ENCODE measurements at regions not wholly inside any gene's neighbourhood (a gene's known extent, or its start where the extent isn't known, plus 50 kb on each side); places are given as distances from the start of the nearest gene placed in this dataset.

DNA sequence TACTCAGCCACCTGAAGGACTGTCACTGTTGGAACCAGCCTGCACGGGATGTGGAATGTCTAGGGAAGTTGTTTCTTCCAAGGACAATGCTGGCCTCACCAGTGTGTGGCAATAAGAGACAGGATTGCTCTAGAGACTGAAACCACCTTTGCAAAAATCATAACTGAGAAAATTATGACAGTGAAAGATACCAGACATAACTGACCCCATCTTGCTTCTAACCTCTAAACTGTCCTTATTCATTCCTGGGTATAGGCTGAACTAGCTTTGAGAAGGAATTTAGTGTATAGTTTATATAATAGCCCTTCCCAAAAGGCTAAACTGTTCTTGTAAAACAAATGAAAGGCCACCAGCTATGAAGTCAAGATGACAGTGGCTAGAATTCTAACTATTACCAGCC lies 83.6 kb downstream of the IER5 start:
- TF ChIP-seq CTCF (IDR thresholded peaks at IDR 0.05; ENCODE audit: low read depth, low read length, missing control alignments) = no peak
- no peak for DNase-seq (ENCODE audit: low read depth)
- in situ Hi-C loops (cut with HindIII; ENCODE audit: low sequenced_read_pairs) = no loop called here
- no peak overlapping the region for H3K4me3 ChIP-seq (ENCODE audit: low read depth, low read length)

GRCh38 chr1:181173761-181174447 lies 85.4 kb downstream of the IER5 start:
- DNase-seq (ENCODE audit: low read depth) = no peak
- in situ Hi-C loops (cut with HindIII; ENCODE audit: low sequenced_read_pairs) = no loop called here
- no peak overlapping the region for H3K4me3 ChIP-seq (ENCODE audit: low read depth, low read length)
- TF ChIP-seq CTCF (IDR thresholded peaks at IDR 0.05; ENCODE audit: low read depth, low read length, missing control alignments) = no peak

GRCh38 chr1:181174861-181175260 lies 86.4 kb downstream of the IER5 start:
- H3K4me3 ChIP-seq (ENCODE audit: low read depth, low read length) = no peak overlapping the region
- in situ Hi-C loops (cut with HindIII; ENCODE audit: low sequenced_read_pairs) = no loop called here
- DNase-seq (ENCODE audit: low read depth) = no peak
- TF ChIP-seq CTCF (IDR thresholded peaks at IDR 0.05; ENCODE audit: low read depth, low read length, missing control alignments) = no peak

DNA sequence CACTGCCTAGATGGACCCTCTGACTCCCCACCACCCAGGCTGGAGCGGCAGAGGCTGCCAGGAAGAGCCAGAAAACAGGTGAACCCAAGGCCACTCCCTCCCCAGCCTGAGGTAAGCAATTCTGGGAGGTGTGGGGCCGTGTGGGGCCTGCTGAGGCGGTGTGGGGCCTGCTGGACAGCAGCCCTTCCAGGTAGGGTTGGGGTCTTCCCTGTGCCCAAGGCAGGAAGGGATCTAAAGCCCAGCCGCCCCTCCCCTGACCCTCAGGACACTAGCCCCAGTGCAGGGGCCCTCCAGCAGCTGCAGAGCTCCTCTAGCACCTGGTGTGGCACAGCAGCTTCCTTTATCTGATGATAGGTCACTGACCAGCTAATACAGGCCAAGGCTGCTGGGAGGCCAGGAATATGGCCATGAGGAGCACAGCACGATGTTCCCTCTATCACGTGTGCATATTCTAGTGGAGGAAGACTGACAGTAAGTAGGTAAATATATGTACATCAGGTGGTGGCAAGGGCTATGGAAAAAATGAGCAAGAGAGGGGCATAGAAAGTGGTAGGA lies 86.9 kb downstream of the IER5 start:
- in situ Hi-C loops (cut with HindIII; ENCODE audit: low sequenced_read_pairs) = no loop called here

DNA sequence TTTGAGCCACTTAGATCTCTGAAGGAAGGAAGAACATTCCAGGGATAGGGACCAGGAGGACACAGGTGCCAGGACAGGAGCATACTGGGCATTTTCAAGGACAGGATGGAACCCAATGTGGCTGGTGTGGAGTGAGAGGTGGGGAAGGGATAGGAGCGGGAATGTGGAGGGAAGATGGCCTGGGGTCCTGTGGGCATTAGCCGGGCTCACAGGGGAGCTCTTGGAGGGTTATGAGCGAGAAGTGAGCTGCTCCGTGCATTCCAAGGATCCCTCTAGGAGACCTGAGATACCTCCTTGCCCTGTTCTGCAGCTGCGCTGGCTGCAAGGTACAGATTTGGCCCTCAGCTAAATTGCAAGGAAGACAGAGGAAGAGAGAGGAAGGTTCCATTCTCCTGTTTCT lies 87.5 kb downstream of the IER5 start:
- in situ Hi-C loops (cut with HindIII; ENCODE audit: low sequenced_read_pairs) = no loop called here
- TF ChIP-seq CTCF (IDR thresholded peaks at IDR 0.05; ENCODE audit: low read depth, low read length, missing control alignments) = no peak
- no peak for DNase-seq (ENCODE audit: low read depth)
- H3K4me3 ChIP-seq (ENCODE audit: low read depth, low read length) = no peak overlapping the region

More for the DNA sequence above, 86.9 kb downstream of the IER5 start:
- H3K4me3 ChIP-seq (ENCODE audit: low read depth, low read length) = no peak overlapping the region
- no peak for DNase-seq (ENCODE audit: low read depth)
- TF ChIP-seq CTCF (IDR thresholded peaks at IDR 0.05; ENCODE audit: low read depth, low read length, missing control alignments) = no peak

DNA sequence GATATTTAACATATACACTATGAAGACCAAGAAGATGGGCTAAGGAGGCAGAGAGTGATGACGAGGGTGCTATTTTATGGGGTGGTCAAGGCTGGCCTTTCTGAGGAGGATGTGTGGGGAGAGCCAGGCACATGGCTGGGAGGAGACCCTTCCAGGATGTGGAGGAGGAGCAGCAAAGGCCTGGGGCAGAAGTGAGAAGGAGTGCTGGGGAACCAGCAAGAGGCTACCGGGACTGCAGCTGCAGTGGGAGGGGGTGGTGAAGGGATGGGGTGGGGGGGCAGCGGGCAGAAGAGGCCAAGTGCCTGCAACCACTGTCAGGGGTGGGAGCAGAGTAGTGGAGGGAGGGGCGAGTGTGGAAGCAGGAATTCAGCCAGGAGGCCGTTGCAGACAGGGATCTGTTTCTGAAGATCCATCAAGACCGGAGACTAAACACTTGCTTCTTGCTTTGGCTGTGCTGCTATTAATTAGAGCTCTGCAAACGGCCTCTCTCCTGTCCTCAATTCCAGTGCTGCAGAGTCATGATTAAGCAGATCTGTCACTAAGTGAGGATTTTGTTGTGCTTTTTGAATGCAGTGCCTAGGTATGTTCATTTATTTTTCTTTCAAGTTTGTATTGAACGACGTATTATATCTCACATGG lies 89.9 kb downstream of the IER5 start:
- H3K4me3 ChIP-seq (ENCODE audit: low read depth, low read length) = no peak overlapping the region
- TF ChIP-seq CTCF (IDR thresholded peaks at IDR 0.05; ENCODE audit: low read depth, low read length, missing control alignments) = no peak
- in situ Hi-C loops (cut with HindIII; ENCODE audit: low sequenced_read_pairs) = no loop called here
- no peak for DNase-seq (ENCODE audit: low read depth)
